Mesendoderm (in vitro differentiated cells): ENCODE measurements at regions not wholly inside any gene's neighbourhood (a gene's known extent, or its start where the extent isn't known, plus 50 kb on each side); places are given as distances from the start of the nearest gene placed in this dataset.

Experiments used
- DNase-seq: peaks from one replicate; pipeline ENCODE4 v3.0.0; 2013
- H2AK5ac ChIP-seq: 2 replicates; pipeline ENCODE4 v1.6.1; 2013; ENCODE audit warnings: low read length, inconsistent platforms
- H2BK120ac ChIP-seq: 2 replicates; pipeline ENCODE4 v1.6.1; 2013; ENCODE audit warnings: low read depth, mild to moderate bottlenecking, low read length, moderate library complexity, mixed read lengths
- H2BK15ac ChIP-seq: replicated peaks from 2 replicates; pipeline ENCODE4 v1.6.1; 2013; ENCODE audit warnings: low read depth, mild to moderate bottlenecking, moderate library complexity
- H2BK5ac ChIP-seq: 2 replicates; pipeline ENCODE4 v1.6.1; 2013; ENCODE audit warnings: low read length, inconsistent platforms
- H3K18ac ChIP-seq: 2 replicates; pipeline ENCODE4 v1.6.1; 2013; ENCODE audit warnings: mild to moderate bottlenecking, low read length, mixed read lengths
- H3K23ac ChIP-seq: one replicate; pipeline ENCODE4 v1.6.1; 2013; ENCODE audit warnings: low read length
- H3K27ac ChIP-seq: 2 replicates; pipeline ENCODE4 v1.5.1; 2013; ENCODE audit warnings: low read depth, mild to moderate bottlenecking, inconsistent platforms, low read length, moderate library complexity
- H3K27me3 ChIP-seq: 2 replicates; pipeline ENCODE4 v1.6.1; 2013; ENCODE audit warnings: low read length, control low read depth, mild to moderate bottlenecking, inconsistent platforms; ENCODE audit not compliant: insufficient read depth, poor library complexity
- H3K36me3 ChIP-seq: 2 replicates; pipeline ENCODE4 v1.6.1; 2013; ENCODE audit warnings: low read length, inconsistent platforms; ENCODE audit not compliant: control insufficient read depth, insufficient read depth
- H3K4ac ChIP-seq: one replicate; pipeline ENCODE4 v1.6.1; 2013; ENCODE audit warnings: low read depth, mild to moderate bottlenecking, low read length, moderate library complexity
- H3K4me1 ChIP-seq: 2 replicates; pipeline ENCODE4 v1.6.1; 2013; ENCODE audit warnings: low read depth, low read length, inconsistent platforms; ENCODE audit not compliant: control insufficient read depth
- H3K4me2 ChIP-seq: 2 replicates; pipeline ENCODE4 v1.6.1; 2013; ENCODE audit warnings: low read length
- H3K4me3 ChIP-seq: 2 replicates; pipeline ENCODE4 v1.5.1; 2013; ENCODE audit warnings: mild to moderate bottlenecking, low read length
- H3K56ac ChIP-seq: one replicate; pipeline ENCODE4 v1.6.1; 2013; ENCODE audit warnings: low read length
- H3K79me1 ChIP-seq: 2 replicates; pipeline ENCODE4 v1.6.1; 2013; ENCODE audit warnings: low read length, inconsistent platforms
- H3K79me2 ChIP-seq: 2 replicates; pipeline ENCODE4 v1.6.1; 2013; ENCODE audit warnings: mild to moderate bottlenecking, low read length; ENCODE audit not compliant: control insufficient read depth, insufficient read depth
- H3K9ac ChIP-seq: 2 replicates; pipeline ENCODE4 v1.6.1; 2013; ENCODE audit warnings: low read length, inconsistent platforms
- H4K5ac ChIP-seq: one replicate; pipeline ENCODE4 v1.6.1; 2013; ENCODE audit warnings: low read length
- H4K8ac ChIP-seq: one replicate; pipeline ENCODE4 v1.6.1; 2013; ENCODE audit warnings: low read depth, mild to moderate bottlenecking, control low read depth, low read length, moderate library complexity
- WGBS: extraction: QIAGEN DNeasy Blood & Tissue Kit; methylation state at CpG from one replicate; pipeline ENCODE4 v1.1.7; 2013; ENCODE audit warnings: low lambda C conversion rate, missing lambda C conversion rate; ENCODE audit not compliant: insufficient coverage; ENCODE audit errors: extremely low coverage; 5-methylcytosine and 5-hydroxymethylcytosine counted together

- no peaks in the 10 kb centered on the region for H3K27me3 ChIP-seq
- H3K4ac ChIP-seq, result no peak overlapping the region
- no peak overlapping the region for H4K8ac ChIP-seq
- no peak overlapping the region for H3K4me3 ChIP-seq
- no peak overlapping the region for H4K5ac ChIP-seq
- H3K23ac ChIP-seq, result no peak overlapping the region
- H2BK15ac ChIP-seq, result no peak overlapping the region
- no peak for DNase-seq
- no peaks in the 10 kb centered on the region for H3K36me3 ChIP-seq
- H3K18ac ChIP-seq, result no peak overlapping the region
- no peak overlapping the region for H2AK5ac ChIP-seq
- H3K4me2 ChIP-seq, result no peak overlapping the region
- no peaks in the 10 kb centered on the region for H3K79me1 ChIP-seq
- no peak overlapping the region for H3K9ac ChIP-seq
- no peaks in the 10 kb centered on the region for H3K4me1 ChIP-seq
- no peaks in the 10 kb centered on the region for H3K79me2 ChIP-seq
- H3K27ac ChIP-seq, result no peak overlapping the region
- H3K56ac ChIP-seq, result no peak overlapping the region
- H2BK120ac ChIP-seq, result no peak overlapping the region
- no peak overlapping the region for H2BK5ac ChIP-seq
Observed at GRCh38 chr5:24045046-24045445, 537.6 kb downstream of the PRDM9 start.

- Histone ChIP-seq H4K5ac (no peak overlapping the region), H2BK15ac (no peak overlapping the region), H3K4me3 (no peak overlapping the region), H3K27ac (no peak overlapping the region), H3K23ac (no peak overlapping the region), H3K18ac (no peak overlapping the region), H3K27me3 (no peaks in the 10 kb centered on the region), H3K56ac (no peak overlapping the region), H2BK5ac (no peak overlapping the region), H3K36me3 (no peaks in the 10 kb centered on the region), H2AK5ac (no peak overlapping the region), H4K8ac (no peak overlapping the region), H2BK120ac (no peak overlapping the region), H3K79me1 (no peaks in the 10 kb centered on the region), H3K4me1 (no peaks in the 10 kb centered on the region), H3K79me2 (no peaks in the 10 kb centered on the region), H3K4ac (no peak overlapping the region), H3K9ac (no peak overlapping the region), H3K4me2 (no peak overlapping the region)
- no CpG with 5 or more reads among the region's 2 CpGs for WGBS
- no peak for DNase-seq
Observed at GRCh38 chr5:24053737-24054136, 546.3 kb downstream of the PRDM9 start.

- no peak overlapping the region for H3K4ac ChIP-seq
- no peak overlapping the region for H3K4me2 ChIP-seq
- DNase-seq, result no peak
- no peak overlapping the region for H4K8ac ChIP-seq
- no peak overlapping the region for H3K4me3 ChIP-seq
- H2BK15ac ChIP-seq, result no peak overlapping the region
- H3K79me1 ChIP-seq, result no peaks in the 10 kb centered on the region
- H3K18ac ChIP-seq, result no peak overlapping the region
- no peak overlapping the region for H3K27ac ChIP-seq
- no peak overlapping the region for H3K56ac ChIP-seq
- H3K36me3 ChIP-seq, result no peaks in the 10 kb centered on the region
- H4K5ac ChIP-seq, result no peak overlapping the region
- H2BK120ac ChIP-seq, result no peak overlapping the region
- no peaks in the 10 kb centered on the region for H3K79me2 ChIP-seq
- no CpG with 5 or more reads among the region's 2 CpGs for WGBS
- H3K23ac ChIP-seq, result no peak overlapping the region
- H3K9ac ChIP-seq, result no peak overlapping the region
- H2AK5ac ChIP-seq, result no peak overlapping the region
- H3K27me3 ChIP-seq, result no peaks in the 10 kb centered on the region
- no peaks in the 10 kb centered on the region for H3K4me1 ChIP-seq
- H2BK5ac ChIP-seq, result no peak overlapping the region
Observed at GRCh38 chr5:24059006-24059405, 551.6 kb downstream of the PRDM9 start.

GRCh38 chr5:24059716-24060115 is 552.3 kb downstream of the PRDM9 start:
- Histone ChIP-seq H3K4me2 (no peak overlapping the region), H3K27ac (no peak overlapping the region), H2BK120ac (no peak overlapping the region), H2BK15ac (no peak overlapping the region), H3K4me1 (no peaks in the 10 kb centered on the region), H3K9ac (no peak overlapping the region), H3K4ac (no peak overlapping the region), H3K56ac (no peak overlapping the region), H4K8ac (no peak overlapping the region), H3K79me1 (no peaks in the 10 kb centered on the region), H2AK5ac (no peak overlapping the region), H3K79me2 (no peaks in the 10 kb centered on the region), H3K27me3 (no peaks in the 10 kb centered on the region), H3K18ac (no peak overlapping the region), H3K4me3 (no peak overlapping the region), H3K23ac (no peak overlapping the region), H3K36me3 (no peaks in the 10 kb centered on the region), H4K5ac (no peak overlapping the region), H2BK5ac (no peak overlapping the region)
- no peak for DNase-seq
- no CpG with 5 or more reads among the region's 4 CpGs for WGBS

GRCh38 chr5:24065779-24066178 is 558.4 kb downstream of the PRDM9 start:
- no peak overlapping the region for H2BK5ac ChIP-seq
- H4K5ac ChIP-seq, result no peak overlapping the region
- H3K4ac ChIP-seq, result no peak overlapping the region
- no peak overlapping the region for H3K23ac ChIP-seq
- no CpG with 5 or more reads among the region's 4 CpGs for WGBS
- no peaks in the 10 kb centered on the region for H3K36me3 ChIP-seq
- H3K4me3 ChIP-seq, result no peak overlapping the region
- no peak overlapping the region for H3K27ac ChIP-seq
- H3K79me2 ChIP-seq, result no peaks in the 10 kb centered on the region
- no peak overlapping the region for H4K8ac ChIP-seq
- no peak overlapping the region for H3K56ac ChIP-seq
- H2AK5ac ChIP-seq, result no peak overlapping the region
- H3K18ac ChIP-seq, result no peak overlapping the region
- no peak overlapping the region for H3K9ac ChIP-seq
- H3K4me1 ChIP-seq, result no peaks in the 10 kb centered on the region
- H3K27me3 ChIP-seq, result no peaks in the 10 kb centered on the region
- H3K79me1 ChIP-seq, result no peaks in the 10 kb centered on the region
- no peak for DNase-seq
- H2BK15ac ChIP-seq, result no peak overlapping the region
- H3K4me2 ChIP-seq, result no peak overlapping the region
- H2BK120ac ChIP-seq, result no peak overlapping the region

GRCh38 chr5:24067208-24067607 is 559.8 kb downstream of the PRDM9 start:
- H2BK15ac ChIP-seq, result no peak overlapping the region
- no peak overlapping the region for H3K56ac ChIP-seq
- no peaks in the 10 kb centered on the region for H3K36me3 ChIP-seq
- WGBS, result no CpG with 5 or more reads among the region's 2 CpGs
- no peak overlapping the region for H2BK120ac ChIP-seq
- no peaks in the 10 kb centered on the region for H3K79me1 ChIP-seq
- no peak overlapping the region for H3K4ac ChIP-seq
- no peaks in the 10 kb centered on the region for H3K79me2 ChIP-seq
- no peak overlapping the region for H4K5ac ChIP-seq
- no peak overlapping the region for H4K8ac ChIP-seq
- H3K9ac ChIP-seq, result no peak overlapping the region
- no peak overlapping the region for H2AK5ac ChIP-seq
- no peak overlapping the region for H3K27ac ChIP-seq
- DNase-seq, result no peak
- H3K4me1 ChIP-seq, result no peaks in the 10 kb centered on the region
- H3K23ac ChIP-seq, result no peak overlapping the region
- no peak overlapping the region for H3K4me3 ChIP-seq
- no peaks in the 10 kb centered on the region for H3K27me3 ChIP-seq
- H3K4me2 ChIP-seq, result no peak overlapping the region
- no peak overlapping the region for H2BK5ac ChIP-seq
- no peak overlapping the region for H3K18ac ChIP-seq
